ENCODE measurements at regions not wholly inside any gene's neighbourhood (a gene's known extent, or its start where the extent isn't known, plus 50 kb on each side); places are given as distances from the start of the nearest gene placed in this dataset.

GRCh38 chr10:9097206-9097990, 1042.9 kb downstream of the GATA3 start:
- TF ChIP-seq POLR2AphosphoS5 (IDR thresholded peaks at IDR 0.05; ENCODE audit: low read depth, low read length) (no peak), POLR2A (IDR thresholded peaks at IDR 0.05; ENCODE audit: low read depth, low read length) (no peak), TAF1 (IDR thresholded peaks at IDR 0.05; ENCODE audit: borderline replicate concordance, low read depth, low read length) (no peak)
